ENCODE measurements at regions not wholly inside any gene's neighbourhood (a gene's known extent, or its start where the extent isn't known, plus 50 kb on each side); places are given as distances from the start of the nearest gene placed in this dataset.

DNA sequence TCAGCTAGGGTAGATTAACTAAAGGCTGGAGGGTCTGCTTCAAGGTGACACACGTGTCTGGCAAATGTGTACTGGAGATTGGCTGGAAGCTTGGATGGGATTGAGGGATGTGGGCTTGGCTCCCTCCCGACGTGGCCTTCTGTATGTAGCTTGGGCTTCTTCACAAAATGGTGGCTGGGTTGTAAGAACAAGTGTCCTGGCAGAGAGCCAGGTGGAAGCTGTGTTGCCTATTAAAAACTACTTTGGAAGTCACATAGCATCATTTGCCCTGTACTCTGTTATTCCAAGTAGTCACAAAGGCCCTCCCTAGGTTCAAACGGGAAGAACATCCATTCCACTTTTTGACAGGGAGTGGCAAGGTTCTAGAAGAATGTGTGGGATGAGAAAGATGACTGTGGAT is 174.1 kb upstream of the PRICKLE1 start:
- TF ChIP-seq, protein P1, sequence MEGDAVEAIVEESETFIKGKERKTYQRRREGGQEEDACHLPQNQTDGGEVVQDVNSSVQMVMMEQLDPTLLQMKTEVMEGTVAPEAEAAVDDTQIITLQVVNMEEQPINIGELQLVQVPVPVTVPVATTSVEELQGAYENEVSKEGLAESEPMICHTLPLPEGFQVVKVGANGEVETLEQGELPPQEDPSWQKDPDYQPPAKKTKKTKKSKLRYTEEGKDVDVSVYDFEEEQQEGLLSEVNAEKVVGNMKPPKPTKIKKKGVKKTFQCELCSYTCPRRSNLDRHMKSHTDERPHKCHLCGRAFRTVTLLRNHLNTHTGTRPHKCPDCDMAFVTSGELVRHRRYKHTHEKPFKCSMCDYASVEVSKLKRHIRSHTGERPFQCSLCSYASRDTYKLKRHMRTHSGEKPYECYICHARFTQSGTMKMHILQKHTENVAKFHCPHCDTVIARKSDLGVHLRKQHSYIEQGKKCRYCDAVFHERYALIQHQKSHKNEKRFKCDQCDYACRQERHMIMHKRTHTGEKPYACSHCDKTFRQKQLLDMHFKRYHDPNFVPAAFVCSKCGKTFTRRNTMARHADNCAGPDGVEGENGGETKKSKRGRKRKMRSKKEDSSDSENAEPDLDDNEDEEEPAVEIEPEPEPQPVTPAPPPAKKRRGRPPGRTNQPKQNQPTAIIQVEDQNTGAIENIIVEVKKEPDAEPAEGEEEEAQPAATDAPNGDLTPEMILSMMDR (IDR thresholded peaks at IDR 0.05; ENCODE audit: insufficient read depth, low read depth, low read length), result no peak
- no peak for TF ChIP-seq EZH2 (IDR thresholded peaks at IDR 0.05; ENCODE audit: insufficient read depth, low read length)
